Naive thymus-derived CD8-positive, alpha-beta T cell (primary cell): ENCODE measurements at regions not wholly inside any gene's neighbourhood (a gene's known extent, or its start where the extent isn't known, plus 50 kb on each side); places are given as distances from the start of the nearest gene placed in this dataset.
"Not testable (repeated sequence)": the region's sequence is repeated elsewhere in the genome, so short reads cannot be mapped to it uniquely, and the experiment has no call there.

Source experiments
- ATAC-seq, 2 donors: fragments of 150-1000 bp; cut with Tn5 transposase in 1 of 2; sonication (Bioruptor Pico), chemical (Tn5 transposase) in 1 of 2; 1 replicate in 1 of 2; 2 replicates in 1 of 2; pipeline ENCODE4 v1.10.0; 2021; ENCODE audit warnings: mild to moderate bottlenecking in 2 of 2, moderate library complexity in 2 of 2
- POLR2A ChIA-PET: fragments of 350-600 bp; sonication (Branson Sonifier 250); formaldehyde crosslinking; loops from one replicate; lab custom pipeline; 2021; ENCODE audit warnings: antibody characterized with exemption; lab: Charles Lee
- DNase-seq, 10 donors: peaks; one replicate each; pipeline versions ENCODE4 v3.0.0 to v3.0.0-alpha.2; 2020 to 2022
- H3K27ac Mint-ChIP-seq, 10 donors: one replicate each; pipeline ENCODE4 v1.8.0; 2020 to 2022; ENCODE audit warnings: mild to moderate bottlenecking in 10 of 10, mixed read lengths in 10 of 10, moderate library complexity in 4 of 10, inconsistent platforms in 1 of 10
- H3K27me3 Mint-ChIP-seq, 5 donors: one replicate each; pipeline ENCODE4 v1.8.0; 2021 to 2022; ENCODE audit warnings: mixed read lengths in 5 of 5
- H3K36me3 Mint-ChIP-seq, 3 donors: one replicate each; pipeline ENCODE4 v1.8.0; 2020 to 2022; ENCODE audit warnings: mixed read lengths in 3 of 3, mild to moderate bottlenecking in 2 of 3, inconsistent platforms in 1 of 3
- H3K4me1 Mint-ChIP-seq, 4 donors: one replicate each; pipeline ENCODE4 v1.8.0; 2021 to 2022; ENCODE audit warnings: mixed read lengths in 4 of 4
- H3K4me3 Mint-ChIP-seq, 10 donors: one replicate each; pipeline ENCODE4 v1.8.0; 2020 to 2022; ENCODE audit warnings: mild to moderate bottlenecking in 10 of 10, mixed read lengths in 10 of 10, moderate library complexity in 6 of 10, inconsistent platforms in 1 of 10
- H3K9me3 Mint-ChIP-seq, 9 donors: one replicate each; pipeline ENCODE4 v1.8.0; 2020 to 2022; ENCODE audit warnings: mixed read lengths in 9 of 9, mild to moderate bottlenecking in 3 of 9, inconsistent platforms in 1 of 9, moderate library complexity in 1 of 9

GRCh38 chr5:143600396-143601075, 197.1 kb upstream of the NR3C1 start:
- peaks cover 0 to 2% (median 0%) of the 10 kb centered on the region in 3 donors for H3K36me3 Mint-ChIP-seq
- H3K4me3 Mint-ChIP-seq, result no peak overlapping the region
- ATAC-seq, result no peak
- peaks cover 8 to 33% (median 24%) of the 10 kb centered on the region in 4 donors for H3K4me1 Mint-ChIP-seq
- H3K27me3 Mint-ChIP-seq, result peaks cover 0 to 3% (median 0%) of the 10 kb centered on the region in 5 donors
- peaks cover 0 to 11% (median 0%) of the 10 kb centered on the region in 9 donors for H3K9me3 Mint-ChIP-seq
- DNase-seq, result no peak
- POLR2A ChIA-PET, result no interaction called here
- no peak overlapping the region for H3K27ac Mint-ChIP-seq

GRCh38 chr5:143599474-143599873, 196.0 kb upstream of the NR3C1 start:
- Mint-ChIP-seq H3K36me3 (peaks cover 0 to 2% (median 0%) of the 10 kb centered on the region in 3 donors), H3K4me3 (no peak overlapping the region), H3K27me3 (peaks cover 0 to 3% (median 0%) of the 10 kb centered on the region in 5 donors), H3K4me1 (peaks cover 2 to 24% (median 13%) of the 10 kb centered on the region in 4 donors), H3K9me3 (peaks cover 0 to 11% (median 0%) of the 10 kb centered on the region in 9 donors), H3K27ac (no peak overlapping the region)
- ATAC-seq (no peak), DNase-seq (no peak)
- POLR2A ChIA-PET, result no interaction called here

GRCh38 chr5:143596824-143597223, 193.3 kb upstream of the NR3C1 start:
- Mint-ChIP-seq H3K27ac (no peak overlapping the region), H3K27me3 (no peaks in the 10 kb centered on the region), H3K4me3 (no peak overlapping the region), H3K4me1 (peaks cover 2 to 24% (median 5%) of the 10 kb centered on the region in 4 donors), H3K9me3 (peaks cover 0 to 10% (median 0%) of the 10 kb centered on the region in 9 donors), H3K36me3 (no peaks in the 10 kb centered on the region)
- POLR2A ChIA-PET, result no interaction called here
- DNase-seq (no peak), ATAC-seq (no peak)

- POLR2A ChIA-PET, result no interaction called here
- H3K9me3 Mint-ChIP-seq, result peaks cover 0 to 10% (median 0%) of the 10 kb centered on the region in 9 donors
Measured at GRCh38 chr5:143594902-143595818, 191.7 kb upstream of the NR3C1 start.

GRCh38 chr5:143593723-143594122, 190.2 kb upstream of the NR3C1 start:
- Mint-ChIP-seq H3K4me3 (no peak overlapping the region), H3K9me3 (peaks cover 0 to 10% (median 0%) of the 10 kb centered on the region in 9 donors), H3K27ac (peak overlapping the region in 1 of 10 donors; percentile 9), H3K27me3 (no peaks in the 10 kb centered on the region), H3K4me1 (peaks cover 0 to 19% (median under 1%) of the 10 kb centered on the region in 4 donors), H3K36me3 (no peaks in the 10 kb centered on the region)
- POLR2A ChIA-PET, result no interaction called here
- ATAC-seq, result no peak
- no peak for DNase-seq

More at GRCh38 chr5:143594902-143595818, 191.7 kb upstream of the NR3C1 start:
- Mint-ChIP-seq H3K4me3 (no peak overlapping the region), H3K27me3 (no peaks in the 10 kb centered on the region), H3K4me1 (peaks cover 0 to 19% (median 0%) of the 10 kb centered on the region in 4 donors), H3K27ac (no peak overlapping the region), H3K36me3 (no peaks in the 10 kb centered on the region)
- ATAC-seq (no peak), DNase-seq (no peak)

GRCh38 chr5:143592648-143593047, 189.2 kb upstream of the NR3C1 start:
- peaks cover 0 to 5% (median 0%) of the 10 kb centered on the region in 9 donors for H3K9me3 Mint-ChIP-seq
- POLR2A ChIA-PET, result no interaction called here
- H3K36me3 Mint-ChIP-seq, result no peaks in the 10 kb centered on the region
- ATAC-seq (peak in 1 of 2 donors; percentile 33), DNase-seq (no peak)
- no peak overlapping the region for H3K27ac Mint-ChIP-seq
- peaks cover 0 to 19% (median under 1%) of the 10 kb centered on the region in 4 donors for H3K4me1 Mint-ChIP-seq
- no peak overlapping the region for H3K4me3 Mint-ChIP-seq
- H3K27me3 Mint-ChIP-seq, result no peaks in the 10 kb centered on the region

- POLR2A ChIA-PET, result no interaction called here
- Mint-ChIP-seq H3K4me3 (no peak overlapping the region), H3K27me3 (peaks cover 0 to 3% (median 0%) of the 10 kb centered on the region in 5 donors), H3K27ac (no peak overlapping the region), H3K9me3 (peaks cover 0 to 4% (median 0%) of the 10 kb centered on the region in 9 donors), H3K4me1 (peaks cover 0 to 22% (median 2%) of the 10 kb centered on the region in 4 donors), H3K36me3 (no peaks in the 10 kb centered on the region)
- DNase-seq (no peak), ATAC-seq (no peak)
Measured at GRCh38 chr5:143588933-143589662, 185.6 kb upstream of the NR3C1 start.

- H3K9me3 Mint-ChIP-seq, H3K27me3 Mint-ChIP-seq, H3K36me3 Mint-ChIP-seq, H3K4me3 Mint-ChIP-seq, H3K27ac Mint-ChIP-seq, ATAC-seq, POLR2A ChIA-PET, DNase-seq: not testable (repeated sequence)
- H3K4me1 Mint-ChIP-seq, result peaks cover 0 to 21% (median 6%) of the 10 kb centered on the region in 4 donors
Measured at GRCh38 chr5:143588121-143588520, 184.6 kb upstream of the NR3C1 start.

- H3K4me1 Mint-ChIP-seq, result peaks cover 0 to 25% (median 7%) of the 10 kb centered on the region in 4 donors
- H3K36me3 Mint-ChIP-seq, result no peaks in the 10 kb centered on the region
- DNase-seq, result no peak
- POLR2A ChIA-PET, result no interaction called here
- H3K4me3 Mint-ChIP-seq, result no peak overlapping the region
- H3K9me3 Mint-ChIP-seq, result peaks cover 0 to 4% (median 0%) of the 10 kb centered on the region in 9 donors
- no peak for ATAC-seq
- no peak overlapping the region for H3K27ac Mint-ChIP-seq
- H3K27me3 Mint-ChIP-seq, result peaks cover 0 to 3% (median 0%) of the 10 kb centered on the region in 5 donors
Measured at GRCh38 chr5:143586781-143587362, 183.4 kb upstream of the NR3C1 start.

- ATAC-seq (no peak), DNase-seq (no peak)
- H3K27ac Mint-ChIP-seq, result no peak overlapping the region
- POLR2A ChIA-PET, result no interaction called here
- peaks cover 0 to 26% (median 7%) of the 10 kb centered on the region in 4 donors for H3K4me1 Mint-ChIP-seq
- H3K4me3 Mint-ChIP-seq, result no peak overlapping the region
- no peaks in the 10 kb centered on the region for H3K36me3 Mint-ChIP-seq
- peaks cover 0 to 3% (median 0%) of the 10 kb centered on the region in 5 donors for H3K27me3 Mint-ChIP-seq
- peaks cover 0 to 4% (median 0%) of the 10 kb centered on the region in 9 donors for H3K9me3 Mint-ChIP-seq
Measured at GRCh38 chr5:143585970-143586369, 182.5 kb upstream of the NR3C1 start.

- H3K4me1 Mint-ChIP-seq, result peaks cover 0 to 26% (median 6%) of the 10 kb centered on the region in 4 donors
- H3K27ac Mint-ChIP-seq, result peak overlapping the region in 2 of 10 donors; percentile 36 to 54
- H3K36me3 Mint-ChIP-seq, result peaks cover 0 to 5% (median 0%) of the 10 kb centered on the region in 3 donors
- POLR2A ChIA-PET, result no interaction called here
- ATAC-seq, result no peak
- DNase-seq, result no peak
- H3K9me3 Mint-ChIP-seq, result peaks cover 0 to 4% (median 0%) of the 10 kb centered on the region in 9 donors
- H3K27me3 Mint-ChIP-seq, result peaks cover 0 to 3% (median 0%) of the 10 kb centered on the region in 5 donors
- no peak overlapping the region for H3K4me3 Mint-ChIP-seq
Measured at GRCh38 chr5:143583409-143583808, 179.9 kb upstream of the NR3C1 start.

- peaks cover 0 to 5% (median 0%) of the 10 kb centered on the region in 3 donors for H3K36me3 Mint-ChIP-seq
- peaks cover 0 to 4% (median 0%) of the 10 kb centered on the region in 9 donors for H3K9me3 Mint-ChIP-seq
- H3K4me3 Mint-ChIP-seq, result no peak overlapping the region
- POLR2A ChIA-PET, result interaction anchor here (0.7 kb wide), 1 partner anchor 362 kb away, joined by 3 read pairs; no protein-coding TSS in a partner anchor
- peaks cover 0 to 26% (median 6%) of the 10 kb centered on the region in 4 donors for H3K4me1 Mint-ChIP-seq
- H3K27ac Mint-ChIP-seq, result peak overlapping the region in 1 of 10 donors; percentile 54
- DNase-seq (no peak), ATAC-seq (no peak)
- H3K27me3 Mint-ChIP-seq, result peaks cover 0 to 3% (median 0%) of the 10 kb centered on the region in 5 donors
Measured at GRCh38 chr5:143582869-143583268, 179.4 kb upstream of the NR3C1 start.
